Mesendoderm (in vitro differentiated cells): ENCODE measurements at regions not wholly inside any gene's neighbourhood (a gene's known extent, or its start where the extent isn't known, plus 50 kb on each side); places are given as distances from the start of the nearest gene placed in this dataset.

Experiments used
- DNase-seq: peaks from one replicate; pipeline ENCODE4 v3.0.0; 2013
- H2AK5ac ChIP-seq: 2 replicates; pipeline ENCODE4 v1.6.1; 2013; ENCODE audit warnings: low read length, inconsistent platforms
- H2BK120ac ChIP-seq: 2 replicates; pipeline ENCODE4 v1.6.1; 2013; ENCODE audit warnings: low read depth, mild to moderate bottlenecking, low read length, moderate library complexity, mixed read lengths
- H2BK15ac ChIP-seq: replicated peaks from 2 replicates; pipeline ENCODE4 v1.6.1; 2013; ENCODE audit warnings: low read depth, mild to moderate bottlenecking, moderate library complexity
- H2BK5ac ChIP-seq: 2 replicates; pipeline ENCODE4 v1.6.1; 2013; ENCODE audit warnings: low read length, inconsistent platforms
- H3K18ac ChIP-seq: 2 replicates; pipeline ENCODE4 v1.6.1; 2013; ENCODE audit warnings: mild to moderate bottlenecking, low read length, mixed read lengths
- H3K23ac ChIP-seq: one replicate; pipeline ENCODE4 v1.6.1; 2013; ENCODE audit warnings: low read length
- H3K27ac ChIP-seq: 2 replicates; pipeline ENCODE4 v1.5.1; 2013; ENCODE audit warnings: low read depth, mild to moderate bottlenecking, inconsistent platforms, low read length, moderate library complexity
- H3K27me3 ChIP-seq: 2 replicates; pipeline ENCODE4 v1.6.1; 2013; ENCODE audit warnings: low read length, control low read depth, mild to moderate bottlenecking, inconsistent platforms; ENCODE audit not compliant: insufficient read depth, poor library complexity
- H3K36me3 ChIP-seq: 2 replicates; pipeline ENCODE4 v1.6.1; 2013; ENCODE audit warnings: low read length, inconsistent platforms; ENCODE audit not compliant: control insufficient read depth, insufficient read depth
- H3K4ac ChIP-seq: one replicate; pipeline ENCODE4 v1.6.1; 2013; ENCODE audit warnings: low read depth, mild to moderate bottlenecking, low read length, moderate library complexity
- H3K4me1 ChIP-seq: 2 replicates; pipeline ENCODE4 v1.6.1; 2013; ENCODE audit warnings: low read depth, low read length, inconsistent platforms; ENCODE audit not compliant: control insufficient read depth
- H3K4me2 ChIP-seq: 2 replicates; pipeline ENCODE4 v1.6.1; 2013; ENCODE audit warnings: low read length
- H3K4me3 ChIP-seq: 2 replicates; pipeline ENCODE4 v1.5.1; 2013; ENCODE audit warnings: mild to moderate bottlenecking, low read length
- H3K56ac ChIP-seq: one replicate; pipeline ENCODE4 v1.6.1; 2013; ENCODE audit warnings: low read length
- H3K79me1 ChIP-seq: 2 replicates; pipeline ENCODE4 v1.6.1; 2013; ENCODE audit warnings: low read length, inconsistent platforms
- H3K79me2 ChIP-seq: 2 replicates; pipeline ENCODE4 v1.6.1; 2013; ENCODE audit warnings: mild to moderate bottlenecking, low read length; ENCODE audit not compliant: control insufficient read depth, insufficient read depth
- H3K9ac ChIP-seq: 2 replicates; pipeline ENCODE4 v1.6.1; 2013; ENCODE audit warnings: low read length, inconsistent platforms
- H4K5ac ChIP-seq: one replicate; pipeline ENCODE4 v1.6.1; 2013; ENCODE audit warnings: low read length
- H4K8ac ChIP-seq: one replicate; pipeline ENCODE4 v1.6.1; 2013; ENCODE audit warnings: low read depth, mild to moderate bottlenecking, control low read depth, low read length, moderate library complexity
- whole genome bisulfite sequencing: extraction: QIAGEN DNeasy Blood & Tissue Kit; methylation state at CpG from one replicate; pipeline ENCODE4 v1.1.7; 2013; ENCODE audit warnings: low lambda C conversion rate, missing lambda C conversion rate; ENCODE audit not compliant: insufficient coverage; ENCODE audit errors: extremely low coverage; 5-methylcytosine and 5-hydroxymethylcytosine counted together

DNA sequence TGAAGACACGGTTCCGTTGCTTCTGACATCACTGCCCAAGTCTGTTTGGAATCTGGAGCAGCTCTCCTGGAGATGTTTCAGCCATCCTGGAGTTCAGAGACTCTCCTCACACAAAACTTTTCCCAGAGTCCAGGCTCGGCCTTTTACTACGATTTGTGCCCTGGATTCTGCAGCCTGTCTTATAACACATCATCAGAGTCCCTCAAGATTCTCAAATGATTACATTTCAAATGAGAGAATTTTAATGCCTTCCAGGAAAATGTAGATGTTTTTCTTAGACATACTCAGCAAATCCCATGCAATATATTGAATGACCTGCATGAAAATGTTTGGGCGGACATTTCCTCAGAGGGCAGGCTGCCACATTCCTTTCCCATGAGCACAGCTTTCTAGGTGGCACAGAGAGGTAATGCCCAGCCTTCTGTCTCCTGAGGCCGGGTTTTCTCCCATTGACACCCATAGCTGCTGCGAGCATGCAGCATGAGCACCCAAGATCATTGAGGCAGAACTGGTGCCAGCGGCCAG, 129.1 kb downstream of the SNX19 start:
- no peaks in the 10 kb centered on the region for H3K36me3 ChIP-seq
- no peak overlapping the region for H3K23ac ChIP-seq
- H2BK15ac ChIP-seq: no peak overlapping the region
- H3K27me3 ChIP-seq: no peaks in the 10 kb centered on the region
- H3K4me2 ChIP-seq: no peak overlapping the region
- no peak overlapping the region for H4K5ac ChIP-seq
- H2BK5ac ChIP-seq: no peak overlapping the region
- H2AK5ac ChIP-seq: no peak overlapping the region
- no CpG with 5 or more reads among the region's 8 CpGs for WGBS
- no peak overlapping the region for H3K56ac ChIP-seq
- H3K9ac ChIP-seq: no peak overlapping the region
- H3K4me3 ChIP-seq: no peak overlapping the region
- peaks cover 6% of the 10 kb centered on the region for H3K4me1 ChIP-seq
- no peak overlapping the region for H3K4ac ChIP-seq
- no peaks in the 10 kb centered on the region for H3K79me1 ChIP-seq
- DNase-seq: no peak
- H3K18ac ChIP-seq: no peak overlapping the region
- no peak overlapping the region for H3K27ac ChIP-seq
- H3K79me2 ChIP-seq: no peaks in the 10 kb centered on the region
- H2BK120ac ChIP-seq: no peak overlapping the region
- H4K8ac ChIP-seq: no peak overlapping the region

DNA sequence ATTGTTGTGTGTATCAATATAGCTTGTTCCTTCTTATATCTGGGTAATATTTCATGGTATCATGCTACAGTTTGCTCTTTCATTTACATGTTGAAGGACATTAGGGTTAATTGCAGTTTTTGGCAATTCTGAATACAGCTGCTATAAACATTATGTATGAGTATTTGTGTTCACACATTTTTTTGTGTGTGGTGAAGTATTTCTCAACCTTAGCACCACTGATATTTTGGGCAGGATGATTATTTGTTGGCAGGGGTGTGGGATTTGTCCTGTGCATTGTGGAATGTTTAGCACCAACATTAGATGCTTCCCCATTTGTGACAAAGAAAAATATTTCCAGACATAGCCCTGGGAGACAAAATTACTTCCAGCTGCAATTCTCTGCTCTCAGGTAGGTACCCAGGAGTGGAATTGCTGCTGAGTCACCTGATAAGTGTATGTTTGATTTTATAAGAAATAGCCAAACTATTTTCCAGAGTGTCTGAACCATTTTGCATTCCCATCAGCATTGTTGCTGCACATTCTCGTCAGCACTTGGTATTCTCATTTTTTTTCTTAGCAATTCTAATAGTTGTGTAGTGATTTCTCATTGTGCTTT, 128.2 kb downstream of the SNX19 start:
- Histone ChIP-seq H3K56ac (no peak overlapping the region), H2BK15ac (no peak overlapping the region), H3K27me3 (no peaks in the 10 kb centered on the region), H3K4me3 (no peak overlapping the region), H3K79me1 (no peaks in the 10 kb centered on the region), H4K5ac (no peak overlapping the region), H3K18ac (no peak overlapping the region), H3K4me2 (no peak overlapping the region), H3K4me1 (peaks cover under 1% of the 10 kb centered on the region), H3K23ac (no peak overlapping the region), H2BK5ac (no peak overlapping the region), H3K36me3 (no peaks in the 10 kb centered on the region), H3K79me2 (no peaks in the 10 kb centered on the region), H3K27ac (no peak overlapping the region), H3K9ac (no peak overlapping the region), H2BK120ac (no peak overlapping the region), H4K8ac (no peak overlapping the region), H2AK5ac (no peak overlapping the region), H3K4ac (no peak overlapping the region)
- no peak for DNase-seq
- no CpG with 5 or more reads among the region's 1 CpG for WGBS

DNA sequence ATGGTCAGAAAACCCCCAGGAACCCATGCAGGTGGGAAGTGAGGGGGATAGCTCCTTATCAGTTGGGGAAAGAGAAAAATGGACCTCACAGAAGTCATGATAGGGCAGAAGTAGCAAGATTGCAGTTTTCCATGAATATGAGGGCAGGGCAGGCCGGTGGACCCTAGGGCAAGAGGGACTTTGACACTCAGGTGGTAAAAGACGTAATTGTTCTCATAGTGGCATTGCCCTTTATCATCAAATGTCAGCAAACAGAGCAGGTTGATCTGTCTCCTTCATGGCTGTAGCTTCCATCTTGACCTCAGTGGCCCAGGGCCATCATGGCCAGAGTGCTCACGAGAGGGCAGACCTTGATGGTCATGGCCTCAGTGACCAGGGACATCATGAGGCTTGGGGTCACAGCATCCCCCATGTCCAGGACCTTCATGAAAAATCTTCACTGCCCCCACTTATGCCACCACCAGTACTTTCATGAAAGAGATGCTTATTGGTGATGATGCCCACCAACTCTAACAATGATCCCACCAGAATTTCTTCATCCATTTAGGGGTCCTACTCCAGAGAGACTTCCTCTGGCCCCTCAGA, 127.1 kb downstream of the SNX19 start:
- Histone ChIP-seq H3K18ac (no peak overlapping the region), H3K9ac (no peak overlapping the region), H3K4me1 (no peaks in the 10 kb centered on the region), H3K4me2 (no peak overlapping the region), H3K23ac (no peak overlapping the region), H3K79me1 (no peaks in the 10 kb centered on the region), H2AK5ac (no peak overlapping the region), H3K27ac (no peak overlapping the region), H3K27me3 (no peaks in the 10 kb centered on the region), H3K4me3 (no peak overlapping the region), H3K4ac (no peak overlapping the region), H3K36me3 (no peaks in the 10 kb centered on the region), H3K56ac (no peak overlapping the region), H4K8ac (no peak overlapping the region), H3K79me2 (no peaks in the 10 kb centered on the region), H2BK5ac (no peak overlapping the region), H4K5ac (no peak overlapping the region), H2BK120ac (no peak overlapping the region), H2BK15ac (no peak overlapping the region)
- no peak for DNase-seq
- WGBS: no CpG with 5 or more reads among the region's 3 CpGs

DNA sequence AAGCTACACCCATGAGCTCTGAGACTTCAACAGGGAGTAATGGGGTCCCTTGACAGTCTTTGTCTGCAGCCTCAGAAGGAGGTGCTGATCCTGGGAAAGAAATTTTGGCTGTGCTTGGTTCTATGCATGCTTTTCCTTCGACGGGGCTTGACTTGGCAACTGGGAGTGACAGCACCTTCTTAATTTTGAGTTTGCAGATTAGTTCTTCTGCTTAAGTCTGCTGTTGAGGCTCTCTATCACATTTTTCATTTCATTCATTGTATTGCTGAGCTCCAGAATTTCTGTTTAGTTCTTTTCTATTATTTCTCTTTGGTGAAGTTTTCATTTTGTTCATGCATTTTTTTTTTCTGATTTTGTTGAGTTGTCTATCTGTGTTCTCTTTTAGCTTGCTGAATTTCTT, 125.6 kb downstream of the SNX19 start:
- no peak overlapping the region for H2BK120ac ChIP-seq
- no CpG with 5 or more reads among the region's 2 CpGs for WGBS

DNA sequence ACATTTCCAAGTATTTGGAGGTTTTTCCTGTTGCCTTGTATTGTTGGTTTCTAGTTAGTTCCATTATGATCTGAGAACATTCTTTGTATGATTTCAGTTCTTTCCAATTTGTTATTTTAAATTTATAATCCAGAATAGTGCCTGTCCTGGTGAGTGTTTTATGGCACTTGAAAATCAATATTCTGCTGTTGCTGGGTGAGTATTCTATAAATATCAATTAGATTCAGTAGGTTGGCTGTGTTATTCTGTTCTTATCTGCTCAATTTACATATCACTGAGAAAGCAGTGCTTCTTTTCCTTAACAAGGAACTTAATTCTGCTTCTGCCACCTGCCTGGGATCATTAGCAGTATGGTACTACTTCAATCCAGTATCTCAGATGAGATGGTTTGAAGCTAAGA, 123.5 kb downstream of the SNX19 start:
- Histone ChIP-seq H2BK5ac (no peak overlapping the region), H2AK5ac (no peak overlapping the region), H3K23ac (no peak overlapping the region), H3K18ac (no peak overlapping the region), H2BK120ac (no peak overlapping the region), H4K8ac (no peak overlapping the region), H3K27ac (no peak overlapping the region), H2BK15ac (no peak overlapping the region), H4K5ac (no peak overlapping the region), H3K4me3 (no peak overlapping the region), H3K9ac (no peak overlapping the region), H3K79me2 (no peaks in the 10 kb centered on the region), H3K4ac (no peak overlapping the region), H3K79me1 (no peaks in the 10 kb centered on the region), H3K4me2 (no peak overlapping the region), H3K27me3 (no peaks in the 10 kb centered on the region), H3K36me3 (no peaks in the 10 kb centered on the region), H3K56ac (no peak overlapping the region), H3K4me1 (no peaks in the 10 kb centered on the region)
- no peak for DNase-seq

More for the DNA sequence above, 125.6 kb downstream of the SNX19 start:
- H2BK15ac ChIP-seq: no peak overlapping the region
- no peaks in the 10 kb centered on the region for H3K4me1 ChIP-seq
- no peak overlapping the region for H3K4me2 ChIP-seq
- H2AK5ac ChIP-seq: no peak overlapping the region
- no peak overlapping the region for H3K56ac ChIP-seq
- DNase-seq: no peak
- no peaks in the 10 kb centered on the region for H3K79me1 ChIP-seq
- H3K23ac ChIP-seq: no peak overlapping the region
- no peak overlapping the region for H3K4me3 ChIP-seq
- H3K4ac ChIP-seq: no peak overlapping the region
- no peak overlapping the region for H3K9ac ChIP-seq
- H2BK5ac ChIP-seq: no peak overlapping the region
- no peaks in the 10 kb centered on the region for H3K27me3 ChIP-seq
- H3K79me2 ChIP-seq: no peaks in the 10 kb centered on the region
- H4K8ac ChIP-seq: no peak overlapping the region
- H3K18ac ChIP-seq: no peak overlapping the region
- H3K36me3 ChIP-seq: no peaks in the 10 kb centered on the region
- H4K5ac ChIP-seq: no peak overlapping the region
- no peak overlapping the region for H3K27ac ChIP-seq

DNA sequence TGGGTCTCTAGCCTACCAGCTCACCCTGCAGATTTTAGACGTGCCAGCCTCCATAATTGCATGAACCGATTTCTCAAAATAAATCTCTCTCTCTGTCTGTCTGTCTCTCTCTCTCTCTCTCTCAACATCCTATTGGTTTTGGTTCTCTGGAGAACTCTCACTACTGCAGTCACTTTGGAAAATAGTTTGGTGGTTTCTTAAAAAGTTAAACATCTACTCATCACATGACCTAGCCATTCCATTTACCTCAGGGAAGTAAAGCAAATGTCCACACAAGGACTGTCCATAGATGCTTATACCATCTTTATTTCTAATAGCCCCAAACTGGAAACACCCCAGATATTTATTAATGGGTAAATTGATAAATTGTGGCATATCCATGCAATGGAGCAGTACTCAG, 119.5 kb downstream of the SNX19 start:
- Histone ChIP-seq H2BK15ac (no peak overlapping the region), H3K4me1 (no peaks in the 10 kb centered on the region), H3K36me3 (no peaks in the 10 kb centered on the region), H3K27me3 (no peaks in the 10 kb centered on the region), H3K23ac (no peak overlapping the region), H3K79me2 (no peaks in the 10 kb centered on the region), H2BK5ac (no peak overlapping the region), H3K56ac (no peak overlapping the region), H4K8ac (no peak overlapping the region), H3K9ac (no peak overlapping the region), H3K4me2 (no peak overlapping the region), H2AK5ac (no peak overlapping the region), H3K18ac (no peak overlapping the region), H4K5ac (no peak overlapping the region), H3K4ac (no peak overlapping the region), H3K79me1 (no peaks in the 10 kb centered on the region), H2BK120ac (no peak overlapping the region), H3K4me3 (no peak overlapping the region), H3K27ac (no peak overlapping the region)
- no CpG with 5 or more reads among the region's 2 CpGs for WGBS
- no peak for DNase-seq
